Middle frontal gyrus (tissue), 1 donor: ENCODE measurements at regions not wholly inside any gene's neighbourhood (a gene's known extent, or its start where the extent isn't known, plus 50 kb on each side); places are given as distances from the start of the nearest gene placed in this dataset.

Experiments used
- DNase-seq: peaks from one replicate; pipeline ENCODE4 v3.0.0-alpha.2; 2015; ENCODE audit warnings: low spot score; ENCODE audit errors: extremely low spot score

- DNase-seq = no peak
These were observed 162.7 kb upstream of the RUNX1 start for GRCh38 chr21:35211782-35212181.

- no peak for DNase-seq
These were observed 161.0 kb upstream of the RUNX1 start for GRCh38 chr21:35210093-35210492.

- no peak for DNase-seq
These were observed 159.9 kb upstream of the RUNX1 start for GRCh38 chr21:35208810-35209517.

- no peak for DNase-seq
These were observed 159.0 kb upstream of the RUNX1 start for GRCh38 chr21:35208104-35208503.

GRCh38 chr21:35207322-35207721 is 158.2 kb upstream of the RUNX1 start:
- DNase-seq = no peak

GRCh38 chr21:35206141-35207125 is 157.3 kb upstream of the RUNX1 start:
- DNase-seq = no peak

- peak; percentile 29 for DNase-seq
These were observed 155.9 kb upstream of the RUNX1 start for GRCh38 chr21:35204850-35205541.

GRCh38 chr21:35204125-35204524 is 155.0 kb upstream of the RUNX1 start:
- DNase-seq = no peak

GRCh38 chr21:35203093-35203977 is 154.2 kb upstream of the RUNX1 start:
- DNase-seq = no peak

- DNase-seq = no peak
These were observed 153.3 kb upstream of the RUNX1 start for GRCh38 chr21:35202431-35202830.

GRCh38 chr21:35201799-35202198 is 152.7 kb upstream of the RUNX1 start:
- DNase-seq = no peak

- no peak for DNase-seq
These were observed 152.2 kb upstream of the RUNX1 start for GRCh38 chr21:35201288-35201687.

GRCh38 chr21:35199733-35200015 is 150.6 kb upstream of the RUNX1 start:
- DNase-seq = no peak

- DNase-seq = no peak
These were observed 150.1 kb upstream of the RUNX1 start for GRCh38 chr21:35198982-35199732.

- DNase-seq = no peak
These were observed 149.5 kb upstream of the RUNX1 start for GRCh38 chr21:35198565-35198964.

- no peak for DNase-seq
These were observed 148.9 kb upstream of the RUNX1 start for GRCh38 chr21:35197992-35198431.

GRCh38 chr21:35197191-35197590 is 148.1 kb upstream of the RUNX1 start:
- no peak for DNase-seq

- no peak for DNase-seq
These were observed 147.0 kb upstream of the RUNX1 start for GRCh38 chr21:35196128-35196527.

GRCh38 chr21:35195232-35195631 is 146.1 kb upstream of the RUNX1 start:
- DNase-seq = no peak

- no peak for DNase-seq
These were observed 142.7 kb upstream of the RUNX1 start for GRCh38 chr21:35191754-35192153.
